MM.1S (cell line): ENCODE measurements at regions not wholly inside any gene's neighbourhood (a gene's known extent, or its start where the extent isn't known, plus 50 kb on each side); places are given as distances from the start of the nearest gene placed in this dataset.

Experiments used
- DNase-seq: peaks from one replicate; pipeline ENCODE4 v3.0.0-alpha.2; 2015
- H2AFZ ChIP-seq: fragments of 300-600 bp; sonication (generic); 2 replicates; pipeline ENCODE4 v1.6.0; 2016; ENCODE audit warnings: antibody characterized with exemption, low read length
- H3F3A ChIP-seq: fragments of 300-600 bp; sonication (generic); 2 replicates; pipeline ENCODE4 v1.6.1; 2016; ENCODE audit warnings: mild to moderate bottlenecking, antibody characterized with exemption, low read length, moderate library complexity, mixed read lengths; ENCODE audit not compliant: insufficient read depth
- H3K27ac ChIP-seq: fragments of 300-600 bp; sonication (generic); 2 replicates; pipeline ENCODE4 v1.5.1; 2016; ENCODE audit warnings: mild to moderate bottlenecking, low read length
- H3K27me3 ChIP-seq: fragments of 300-600 bp; sonication (generic); replicated peaks from 2 replicates; pipeline ENCODE4 v1.6.0; 2016; ENCODE audit warnings: low read length; ENCODE audit not compliant: insufficient read depth
- H3K36me3 ChIP-seq: fragments of 300-600 bp; sonication (generic); replicated peaks from 2 replicates; pipeline ENCODE4 v1.6.1; 2016; ENCODE audit warnings: mild to moderate bottlenecking, low read length, mixed read lengths; ENCODE audit not compliant: insufficient read depth
- H3K4me1 ChIP-seq: fragments of 300-600 bp; sonication (generic); 2 replicates; pipeline ENCODE4 v1.6.1; 2016; ENCODE audit warnings: low read length, mixed read lengths
- H3K4me2 ChIP-seq: fragments of 300-600 bp; sonication (generic); 2 replicates; pipeline ENCODE4 v1.6.0; 2016; ENCODE audit warnings: low read depth, low read length
- H3K4me3 ChIP-seq: fragments of 300-600 bp; sonication (generic); 2 replicates; pipeline ENCODE4 v1.5.1; 2016; ENCODE audit warnings: low read length, mixed read lengths
- H3K79me2 ChIP-seq: fragments of 300-600 bp; sonication (generic); 2 replicates; pipeline ENCODE4 v1.6.1; 2016; ENCODE audit warnings: mixed run types, low read length, mixed read lengths
- H3K9ac ChIP-seq: fragments of 300-600 bp; sonication (generic); 2 replicates; pipeline ENCODE4 v1.6.1; 2016; ENCODE audit warnings: low read length, mixed read lengths
- H3K9me2 ChIP-seq: fragments of 300-600 bp; sonication (generic); replicated peaks from 2 replicates; pipeline ENCODE4 v1.6.1; 2016; ENCODE audit warnings: mild to moderate bottlenecking, low read length, mixed read lengths; ENCODE audit not compliant: insufficient read depth
- H3K9me3 ChIP-seq: fragments of 300-600 bp; sonication (generic); replicated peaks from 2 replicates; pipeline ENCODE4 v1.6.1; 2016; ENCODE audit warnings: mild to moderate bottlenecking, low read length, mixed read lengths; ENCODE audit not compliant: insufficient read depth
- H4K20me1 ChIP-seq: fragments of 300-600 bp; sonication (generic); 2 replicates; pipeline ENCODE4 v1.6.1; 2016; ENCODE audit warnings: mild to moderate bottlenecking, low read length, moderate library complexity, mixed read lengths; ENCODE audit not compliant: insufficient read depth
- EZH2 ChIP-seq: fragments of 300-600 bp; sonication (generic); optimal IDR thresholded peaks from 2 replicates; pipeline ENCODE3; 2017; ENCODE audit warnings: low read depth, mild to moderate bottlenecking, antibody characterized with exemption, low read length, mixed read lengths
- EZH2phosphoT487 ChIP-seq: fragments of 300-600 bp; sonication (generic); IDR thresholded peaks from 2 replicates; pipeline ENCODE4 v1.6.1; 2018; ENCODE audit warnings: antibody characterized with exemption, low read length
- TF ChIP-seq, protein P1 (sequence below): fragments of 300-600 bp; sonication (generic); IDR thresholded peaks from 2 replicates; pipeline ENCODE4 v1.5.1; 2016; ENCODE audit warnings: antibody characterized with exemption, low read length, mixed read lengths

DNA sequence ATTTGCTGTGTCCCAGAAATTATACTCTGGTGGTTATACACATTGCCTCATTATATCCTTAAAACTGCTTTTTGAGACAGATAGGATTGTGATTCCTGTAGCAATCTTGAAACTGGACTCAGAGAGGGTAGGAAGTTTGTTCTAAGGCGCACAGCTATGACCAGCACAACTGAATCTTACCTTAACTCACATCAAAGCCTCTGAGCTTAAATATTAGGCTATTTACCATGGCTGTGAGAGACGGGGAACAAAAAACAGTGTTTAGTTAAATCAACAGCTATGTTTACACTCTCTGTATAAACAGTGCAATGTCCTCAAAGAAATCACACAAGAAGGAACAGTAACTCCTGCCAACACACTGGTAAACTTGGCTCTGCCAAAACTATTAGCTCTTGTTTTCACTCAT, 50.9 kb upstream of the TUT7 start:
- no peaks in the 10 kb centered on the region for H3K9me3 ChIP-seq
- no peaks in the 10 kb centered on the region for H3K9me2 ChIP-seq
- DNase-seq: no peak
- no peaks in the 10 kb centered on the region for H3K27me3 ChIP-seq
- H3K79me2 ChIP-seq: no peaks in the 10 kb centered on the region
- no peaks in the 10 kb centered on the region for H3F3A ChIP-seq
- no peaks in the 10 kb centered on the region for H4K20me1 ChIP-seq
- H2AFZ ChIP-seq: no peak overlapping the region
- no peak for TF ChIP-seq EZH2
- TF ChIP-seq EZH2phosphoT487: no peak
- TF ChIP-seq, protein P1, sequence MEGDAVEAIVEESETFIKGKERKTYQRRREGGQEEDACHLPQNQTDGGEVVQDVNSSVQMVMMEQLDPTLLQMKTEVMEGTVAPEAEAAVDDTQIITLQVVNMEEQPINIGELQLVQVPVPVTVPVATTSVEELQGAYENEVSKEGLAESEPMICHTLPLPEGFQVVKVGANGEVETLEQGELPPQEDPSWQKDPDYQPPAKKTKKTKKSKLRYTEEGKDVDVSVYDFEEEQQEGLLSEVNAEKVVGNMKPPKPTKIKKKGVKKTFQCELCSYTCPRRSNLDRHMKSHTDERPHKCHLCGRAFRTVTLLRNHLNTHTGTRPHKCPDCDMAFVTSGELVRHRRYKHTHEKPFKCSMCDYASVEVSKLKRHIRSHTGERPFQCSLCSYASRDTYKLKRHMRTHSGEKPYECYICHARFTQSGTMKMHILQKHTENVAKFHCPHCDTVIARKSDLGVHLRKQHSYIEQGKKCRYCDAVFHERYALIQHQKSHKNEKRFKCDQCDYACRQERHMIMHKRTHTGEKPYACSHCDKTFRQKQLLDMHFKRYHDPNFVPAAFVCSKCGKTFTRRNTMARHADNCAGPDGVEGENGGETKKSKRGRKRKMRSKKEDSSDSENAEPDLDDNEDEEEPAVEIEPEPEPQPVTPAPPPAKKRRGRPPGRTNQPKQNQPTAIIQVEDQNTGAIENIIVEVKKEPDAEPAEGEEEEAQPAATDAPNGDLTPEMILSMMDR: no peak
- H3K4me3 ChIP-seq: no peak overlapping the region
- no peak overlapping the region for H3K4me2 ChIP-seq
- no peak overlapping the region for H3K9ac ChIP-seq
- no peaks in the 10 kb centered on the region for H3K4me1 ChIP-seq
- H3K27ac ChIP-seq: no peak overlapping the region
- H3K36me3 ChIP-seq: no peaks in the 10 kb centered on the region
